ENCODE measurements at regions not wholly inside any gene's neighbourhood (a gene's known extent, or its start where the extent isn't known, plus 50 kb on each side); places are given as distances from the start of the nearest gene placed in this dataset.
A peak's percentile ranks its signal among the peaks of the same experiment; 100 is the strongest.

DNA sequence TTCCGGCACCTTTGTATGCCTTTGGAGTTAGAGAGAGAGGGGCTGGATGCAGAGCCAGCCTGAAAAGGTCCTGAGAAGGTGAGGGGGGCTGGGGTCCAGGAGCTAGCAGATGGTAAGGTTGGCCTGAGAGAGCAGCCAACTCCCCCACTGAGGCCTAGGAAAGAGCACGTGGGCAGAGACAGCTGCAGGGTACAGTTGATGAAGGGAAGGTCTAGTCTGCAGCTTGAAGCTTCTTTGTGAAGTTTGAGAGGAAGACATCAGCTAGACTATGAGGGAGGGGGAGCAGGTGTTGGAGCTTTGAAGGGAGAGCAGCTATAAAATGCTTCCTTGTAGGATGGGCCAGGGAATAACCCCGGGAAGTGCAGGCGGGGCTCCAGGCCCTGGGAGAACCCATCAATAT is 289.3 kb upstream of the AMIGO2 start:
- H3K27me3 Mint-ChIP-seq (ENCODE audit: low read depth in 3 of 3) = peaks cover 0 to 7% (median 4%) of the 10 kb centered on the region in 3 donors
- Histone ChIP-seq H3K4me2 (replicated peaks; ENCODE audit: extremely low read depth, low read length, poor library complexity, severe bottlenecking) (no peak overlapping the region), H4K20me1 (ENCODE audit: insufficient read depth, low read length) (no peaks in the 10 kb centered on the region), H3K36me3 (replicated peaks in 1 of 2; ENCODE audit: control insufficient read depth in 1 of 2, insufficient read depth in 2 of 2, low read length in 2 of 2) (no peaks in the 10 kb centered on the region), H3K4me3 (replicated peaks in 1 of 3; ENCODE audit: low read depth in 2 of 3, low read length in 3 of 3) (no peak overlapping the region), H3K79me2 (ENCODE audit: insufficient read depth, low read length) (no peaks in the 10 kb centered on the region), H3K27me3 (ENCODE audit: control insufficient read depth in 2 of 2, insufficient read depth in 2 of 2, low read length in 2 of 2) (no peaks in the 10 kb centered on the region), H2AFZ (ENCODE audit: insufficient read depth, low read depth, low read length, poor library complexity, severe bottlenecking) (no peak overlapping the region), H3K4me1 (ENCODE audit: control insufficient read depth in 1 of 2, insufficient read depth in 2 of 2, low read length in 2 of 2) (no peaks in the 10 kb centered on the region), H3K9ac (ENCODE audit: insufficient read depth, low read length, poor library complexity, severe bottlenecking) (no peak overlapping the region), H3K9me3 (replicated peaks in 1 of 2; ENCODE audit: control insufficient read depth in 1 of 2, insufficient read depth in 1 of 2, low read length in 2 of 2) (no peaks in the 10 kb centered on the region), H3K27ac (ENCODE audit: low read depth in 1 of 2, low read length in 2 of 2) (no peak overlapping the region)
- intact Hi-C loops (cut with micrococcal nuclease) = no loop called here
- 96% methylated on average over 4 of the region's 4 CpGs for WGBS (ENCODE audit: insufficient coverage)
- TF ChIP-seq, protein P1, sequence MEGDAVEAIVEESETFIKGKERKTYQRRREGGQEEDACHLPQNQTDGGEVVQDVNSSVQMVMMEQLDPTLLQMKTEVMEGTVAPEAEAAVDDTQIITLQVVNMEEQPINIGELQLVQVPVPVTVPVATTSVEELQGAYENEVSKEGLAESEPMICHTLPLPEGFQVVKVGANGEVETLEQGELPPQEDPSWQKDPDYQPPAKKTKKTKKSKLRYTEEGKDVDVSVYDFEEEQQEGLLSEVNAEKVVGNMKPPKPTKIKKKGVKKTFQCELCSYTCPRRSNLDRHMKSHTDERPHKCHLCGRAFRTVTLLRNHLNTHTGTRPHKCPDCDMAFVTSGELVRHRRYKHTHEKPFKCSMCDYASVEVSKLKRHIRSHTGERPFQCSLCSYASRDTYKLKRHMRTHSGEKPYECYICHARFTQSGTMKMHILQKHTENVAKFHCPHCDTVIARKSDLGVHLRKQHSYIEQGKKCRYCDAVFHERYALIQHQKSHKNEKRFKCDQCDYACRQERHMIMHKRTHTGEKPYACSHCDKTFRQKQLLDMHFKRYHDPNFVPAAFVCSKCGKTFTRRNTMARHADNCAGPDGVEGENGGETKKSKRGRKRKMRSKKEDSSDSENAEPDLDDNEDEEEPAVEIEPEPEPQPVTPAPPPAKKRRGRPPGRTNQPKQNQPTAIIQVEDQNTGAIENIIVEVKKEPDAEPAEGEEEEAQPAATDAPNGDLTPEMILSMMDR (IDR thresholded peaks at IDR 0.05) = no peak
- H3K4me1 Mint-ChIP-seq = peaks cover 2% of the 10 kb centered on the region
- no peak overlapping the region for H3K4me3 Mint-ChIP-seq
- H3K36me3 Mint-ChIP-seq = no peaks in the 10 kb centered on the region
- DNase-seq = no peak
- H3K9me3 Mint-ChIP-seq = peaks cover 0 to 2% (median 0%) of the 10 kb centered on the region in 7 donors
- no peak overlapping the region for H3K27ac Mint-ChIP-seq

DNA sequence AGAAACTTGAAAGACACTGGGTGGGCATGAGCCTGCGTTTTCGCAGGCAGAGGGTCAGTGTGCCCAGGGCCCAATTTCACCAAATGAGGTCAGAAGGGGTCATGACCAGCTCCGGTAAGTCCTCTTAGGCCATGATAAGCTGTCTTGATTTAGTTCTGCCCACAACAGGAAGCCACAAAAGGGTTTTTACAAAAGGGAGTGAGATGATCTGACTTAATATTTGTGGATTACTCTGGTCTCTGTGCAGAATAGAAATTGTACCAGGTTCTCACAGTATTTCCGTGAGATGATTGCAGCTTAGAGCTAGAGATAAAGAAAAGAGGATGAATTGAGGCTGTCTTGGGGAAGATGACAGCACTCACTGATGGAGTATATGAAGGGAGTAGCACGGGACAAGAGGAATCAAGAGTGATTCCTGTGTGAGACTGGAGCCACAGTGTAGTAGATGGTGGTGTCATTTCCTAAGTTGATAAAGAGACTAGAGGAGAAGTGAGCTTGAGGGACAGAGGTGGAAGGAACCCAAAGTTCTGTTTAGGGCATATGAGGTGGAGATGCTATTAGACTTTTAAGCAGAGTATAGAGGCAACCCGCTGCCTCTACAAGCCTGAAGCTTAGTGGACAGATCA is 288.3 kb upstream of the AMIGO2 start:
- no peaks in the 10 kb centered on the region for H3K4me1 ChIP-seq (ENCODE audit: control insufficient read depth in 1 of 2, insufficient read depth in 2 of 2, low read length in 2 of 2)
- intact Hi-C loops (cut with micrococcal nuclease) = no loop called here

More for the DNA sequence above, 288.3 kb upstream of the AMIGO2 start:
- Histone ChIP-seq H3K4me2 (replicated peaks; ENCODE audit: extremely low read depth, low read length, poor library complexity, severe bottlenecking) (no peak overlapping the region), H3K27ac (ENCODE audit: low read depth in 1 of 2, low read length in 2 of 2) (no peak overlapping the region), H3K79me2 (ENCODE audit: insufficient read depth, low read length) (no peaks in the 10 kb centered on the region), H3K36me3 (replicated peaks in 1 of 2; ENCODE audit: control insufficient read depth in 1 of 2, insufficient read depth in 2 of 2, low read length in 2 of 2) (no peaks in the 10 kb centered on the region), H3K9me3 (replicated peaks in 1 of 2; ENCODE audit: control insufficient read depth in 1 of 2, insufficient read depth in 1 of 2, low read length in 2 of 2) (no peaks in the 10 kb centered on the region), H2AFZ (ENCODE audit: insufficient read depth, low read depth, low read length, poor library complexity, severe bottlenecking) (peak overlapping the region; percentile 43), H3K4me3 (replicated peaks in 1 of 3; ENCODE audit: low read depth in 2 of 3, low read length in 3 of 3) (no peak overlapping the region), H4K20me1 (ENCODE audit: insufficient read depth, low read length) (no peaks in the 10 kb centered on the region), H3K27me3 (ENCODE audit: control insufficient read depth in 2 of 2, insufficient read depth in 2 of 2, low read length in 2 of 2) (no peaks in the 10 kb centered on the region), H3K9ac (ENCODE audit: insufficient read depth, low read length, poor library complexity, severe bottlenecking) (no peak overlapping the region)
- H3K27ac Mint-ChIP-seq = no peak overlapping the region
- WGBS (ENCODE audit: insufficient coverage) = 90% methylated on average over 4 of the region's 6 CpGs
- no peaks in the 10 kb centered on the region for H3K36me3 Mint-ChIP-seq
- no peak for DNase-seq
- H3K4me1 Mint-ChIP-seq = peaks cover 2% of the 10 kb centered on the region
- TF ChIP-seq, protein P1 (IDR thresholded peaks at IDR 0.05) = no peak
- H3K4me3 Mint-ChIP-seq = no peak overlapping the region
- peaks cover 0 to 5% (median 2%) of the 10 kb centered on the region in 3 donors for H3K27me3 Mint-ChIP-seq (ENCODE audit: low read depth in 3 of 3)
- H3K9me3 Mint-ChIP-seq = peaks cover 0 to 2% (median 0%) of the 10 kb centered on the region in 7 donors

All from CD14-positive monocyte (primary cell).